ENCODE measurements at regions not wholly inside any gene's neighbourhood (a gene's known extent, or its start where the extent isn't known, plus 50 kb on each side); places are given as distances from the start of the nearest gene placed in this dataset.

GRCh38 chr3:24830230-24831152 is 335.8 kb upstream of the THRB start:
- ChIA-PET POLR2A (ENCODE audit: partially characterized antibody) (no interaction called here), CTCF (ENCODE audit: partially characterized antibody) (no interaction called here)
- Mint-ChIP-seq H3K9me3 (peaks cover 0 to 15% (median 5%) of the 10 kb centered on the region in 8 donors), H3K36me3 (no peaks in the 10 kb centered on the region), H3K4me1 (peaks cover 0 to 2% (median 0%) of the 10 kb centered on the region in 4 donors), H3K27me3 (peaks cover 6 to 16% of the 10 kb centered on the region in 2 donors), H3K27ac (no peak overlapping the region), H3K4me3 (no peak overlapping the region)
- no peaks in the 10 kb centered on the region for H3K9me3 ChIP-seq (ENCODE audit: control insufficient read depth in 1 of 2, low read length in 2 of 2)
- no peak overlapping the region for H3K4me3 ChIP-seq (ENCODE audit: low read length in 2 of 2)
- no peaks in the 10 kb centered on the region for H3K36me3 ChIP-seq (ENCODE audit: insufficient read depth, low read length)
- intact Hi-C loops (cut with micrococcal nuclease) = no loop called here
- no peaks in the 10 kb centered on the region for H3K27me3 ChIP-seq (ENCODE audit: insufficient read depth, low read length)
- H3K27ac ChIP-seq (ENCODE audit: low read depth, low read length) = no peak overlapping the region
- H3K4me1 ChIP-seq (ENCODE audit: insufficient read depth, low read length) = no peaks in the 10 kb centered on the region
- DNase-seq = no peak

GRCh38 chr3:24831221-24831620 is 336.6 kb upstream of the THRB start:
- H3K9me3 Mint-ChIP-seq = peaks cover 0 to 15% (median 5%) of the 10 kb centered on the region in 8 donors
- intact Hi-C loops (cut with micrococcal nuclease) = no loop called here

GRCh38 chr3:24832891-24833290 is 338.2 kb upstream of the THRB start:
- Histone ChIP-seq H3K9me3 (ENCODE audit: control insufficient read depth in 1 of 2, low read length in 2 of 2) (no peaks in the 10 kb centered on the region), H3K36me3 (ENCODE audit: insufficient read depth, low read length) (no peaks in the 10 kb centered on the region), H3K4me1 (ENCODE audit: insufficient read depth, low read length) (no peaks in the 10 kb centered on the region), H3K27me3 (ENCODE audit: insufficient read depth, low read length) (no peaks in the 10 kb centered on the region), H3K4me3 (ENCODE audit: low read length in 2 of 2) (no peak overlapping the region), H3K27ac (ENCODE audit: low read depth, low read length) (no peak overlapping the region)
- Mint-ChIP-seq H3K36me3 (no peaks in the 10 kb centered on the region), H3K9me3 (peaks cover 0 to 15% (median 4%) of the 10 kb centered on the region in 8 donors), H3K4me3 (no peak overlapping the region), H3K27me3 (peaks cover 4 to 12% of the 10 kb centered on the region in 2 donors), H3K27ac (no peak overlapping the region), H3K4me1 (peaks cover 0 to 2% (median 0%) of the 10 kb centered on the region in 4 donors)
- no peak for DNase-seq
- ChIA-PET POLR2A (ENCODE audit: partially characterized antibody) (no interaction called here), CTCF (ENCODE audit: partially characterized antibody) (no interaction called here)
- intact Hi-C loops (cut with micrococcal nuclease) = no loop called here

More at GRCh38 chr3:24831221-24831620, 336.6 kb upstream of the THRB start:
- ChIA-PET POLR2A (ENCODE audit: partially characterized antibody) (no interaction called here), CTCF (ENCODE audit: partially characterized antibody) (no interaction called here)
- H3K4me1 Mint-ChIP-seq = peaks cover 0 to 2% (median 0%) of the 10 kb centered on the region in 4 donors
- H3K36me3 Mint-ChIP-seq = no peaks in the 10 kb centered on the region
- no peaks in the 10 kb centered on the region for H3K27me3 ChIP-seq (ENCODE audit: insufficient read depth, low read length)
- H3K9me3 ChIP-seq (ENCODE audit: control insufficient read depth in 1 of 2, low read length in 2 of 2) = no peaks in the 10 kb centered on the region
- DNase-seq = no peak
- H3K4me1 ChIP-seq (ENCODE audit: insufficient read depth, low read length) = no peaks in the 10 kb centered on the region
- no peak overlapping the region for H3K4me3 ChIP-seq (ENCODE audit: low read length in 2 of 2)
- H3K27ac ChIP-seq (ENCODE audit: low read depth, low read length) = no peak overlapping the region
- H3K27me3 Mint-ChIP-seq = peaks cover 6 to 16% of the 10 kb centered on the region in 2 donors
- H3K36me3 ChIP-seq (ENCODE audit: insufficient read depth, low read length) = no peaks in the 10 kb centered on the region
- H3K4me3 Mint-ChIP-seq = no peak overlapping the region
- H3K27ac Mint-ChIP-seq = no peak overlapping the region

- no peak overlapping the region for H3K4me3 Mint-ChIP-seq
- Histone ChIP-seq H3K4me3 (ENCODE audit: low read length in 2 of 2) (no peak overlapping the region), H3K36me3 (ENCODE audit: insufficient read depth, low read length) (no peaks in the 10 kb centered on the region), H3K9me3 (ENCODE audit: control insufficient read depth in 1 of 2, low read length in 2 of 2) (no peaks in the 10 kb centered on the region), H3K27ac (ENCODE audit: low read depth, low read length) (no peak overlapping the region), H3K4me1 (ENCODE audit: insufficient read depth, low read length) (no peaks in the 10 kb centered on the region), H3K27me3 (ENCODE audit: insufficient read depth, low read length) (no peaks in the 10 kb centered on the region)
- intact Hi-C loops (cut with micrococcal nuclease) = no loop called here
- POLR2A ChIA-PET (ENCODE audit: partially characterized antibody) = no interaction called here
- H3K27ac Mint-ChIP-seq = no peak overlapping the region
- DNase-seq = no peak
- no peaks in the 10 kb centered on the region for H3K36me3 Mint-ChIP-seq
- CTCF ChIA-PET (ENCODE audit: partially characterized antibody) = no interaction called here
- H3K9me3 Mint-ChIP-seq = peaks cover 0 to 9% (median 4%) of the 10 kb centered on the region in 8 donors
- H3K27me3 Mint-ChIP-seq = peaks cover 4 to 8% of the 10 kb centered on the region in 2 donors
- no peaks in the 10 kb centered on the region for H3K4me1 Mint-ChIP-seq
Observed at GRCh38 chr3:24834442-24834841, 339.8 kb upstream of the THRB start.

- Mint-ChIP-seq H3K4me3 (no peak overlapping the region), H3K36me3 (no peaks in the 10 kb centered on the region), H3K27ac (no peak overlapping the region), H3K4me1 (no peaks in the 10 kb centered on the region), H3K27me3 (peaks cover 0 to under 1% of the 10 kb centered on the region in 2 donors), H3K9me3 (peaks cover 0 to 6% (median 2%) of the 10 kb centered on the region in 8 donors)
- H3K9me3 ChIP-seq (ENCODE audit: control insufficient read depth in 1 of 2, low read length in 2 of 2) = no peaks in the 10 kb centered on the region
- no peak for DNase-seq
- no peaks in the 10 kb centered on the region for H3K27me3 ChIP-seq (ENCODE audit: insufficient read depth, low read length)
- intact Hi-C loops (cut with micrococcal nuclease) = no loop called here
- POLR2A ChIA-PET (ENCODE audit: partially characterized antibody) = no interaction called here
- CTCF ChIA-PET (ENCODE audit: partially characterized antibody) = no interaction called here
- H3K27ac ChIP-seq (ENCODE audit: low read depth, low read length) = no peak overlapping the region
- no peak overlapping the region for H3K4me3 ChIP-seq (ENCODE audit: low read length in 2 of 2)
- H3K36me3 ChIP-seq (ENCODE audit: insufficient read depth, low read length) = no peaks in the 10 kb centered on the region
- H3K4me1 ChIP-seq (ENCODE audit: insufficient read depth, low read length) = no peaks in the 10 kb centered on the region
Observed at GRCh38 chr3:24835510-24835909, 340.9 kb upstream of the THRB start.

GRCh38 chr3:24837601-24838000 is 343.0 kb upstream of the THRB start:
- intact Hi-C loops (cut with micrococcal nuclease) = no loop called here
- Histone ChIP-seq H3K9me3 (ENCODE audit: control insufficient read depth in 1 of 2, low read length in 2 of 2) (no peaks in the 10 kb centered on the region), H3K4me3 (ENCODE audit: low read length in 2 of 2) (no peak overlapping the region), H3K27me3 (ENCODE audit: insufficient read depth, low read length) (no peaks in the 10 kb centered on the region), H3K36me3 (ENCODE audit: insufficient read depth, low read length) (no peaks in the 10 kb centered on the region), H3K4me1 (ENCODE audit: insufficient read depth, low read length) (no peaks in the 10 kb centered on the region), H3K27ac (ENCODE audit: low read depth, low read length) (no peak overlapping the region)
- H3K36me3 Mint-ChIP-seq = no peaks in the 10 kb centered on the region
- CTCF ChIA-PET (ENCODE audit: partially characterized antibody) = no interaction called here
- H3K27ac Mint-ChIP-seq = no peak overlapping the region
- no peak for DNase-seq
- H3K9me3 Mint-ChIP-seq = peaks cover 0 to 6% (median 1%) of the 10 kb centered on the region in 8 donors
- H3K27me3 Mint-ChIP-seq = no peaks in the 10 kb centered on the region
- no peak overlapping the region for H3K4me3 Mint-ChIP-seq
- POLR2A ChIA-PET (ENCODE audit: partially characterized antibody) = no interaction called here
- no peaks in the 10 kb centered on the region for H3K4me1 Mint-ChIP-seq

GRCh38 chr3:24838533-24838932 is 343.9 kb upstream of the THRB start:
- H3K9me3 ChIP-seq (ENCODE audit: control insufficient read depth in 1 of 2, low read length in 2 of 2) = no peaks in the 10 kb centered on the region
- no peak overlapping the region for H3K27ac ChIP-seq (ENCODE audit: low read depth, low read length)
- ChIA-PET POLR2A (ENCODE audit: partially characterized antibody) (no interaction called here), CTCF (ENCODE audit: partially characterized antibody) (no interaction called here)
- Mint-ChIP-seq H3K9me3 (peaks cover 0 to 6% (median 0%) of the 10 kb centered on the region in 8 donors), H3K4me3 (no peak overlapping the region), H3K27me3 (no peaks in the 10 kb centered on the region), H3K36me3 (no peaks in the 10 kb centered on the region), H3K27ac (no peak overlapping the region), H3K4me1 (no peaks in the 10 kb centered on the region)
- no peak for DNase-seq
- H3K27me3 ChIP-seq (ENCODE audit: insufficient read depth, low read length) = no peaks in the 10 kb centered on the region
- intact Hi-C loops (cut with micrococcal nuclease) = no loop called here
- no peak overlapping the region for H3K4me3 ChIP-seq (ENCODE audit: low read length in 2 of 2)
- H3K4me1 ChIP-seq (ENCODE audit: insufficient read depth, low read length) = no peaks in the 10 kb centered on the region
- H3K36me3 ChIP-seq (ENCODE audit: insufficient read depth, low read length) = no peaks in the 10 kb centered on the region
